ENCODE measurements at regions not wholly inside any gene's neighbourhood (a gene's known extent, or its start where the extent isn't known, plus 50 kb on each side); places are given as distances from the start of the nearest gene placed in this dataset.

- no peaks in the 10 kb centered on the region for H3K27me3 ChIP-seq
- no peak for DNase-seq (ENCODE audit: extremely low spot score in 2 of 2)
- H3K4me3 ChIP-seq: no peak overlapping the region
- no peak overlapping the region for H3K27ac ChIP-seq
- no peaks in the 10 kb centered on the region for H3K9me3 ChIP-seq
- H3K4me1 ChIP-seq: no peaks in the 10 kb centered on the region
- intact Hi-C loops (cut with DNase I): no loop called here
- TF ChIP-seq, protein P1, sequence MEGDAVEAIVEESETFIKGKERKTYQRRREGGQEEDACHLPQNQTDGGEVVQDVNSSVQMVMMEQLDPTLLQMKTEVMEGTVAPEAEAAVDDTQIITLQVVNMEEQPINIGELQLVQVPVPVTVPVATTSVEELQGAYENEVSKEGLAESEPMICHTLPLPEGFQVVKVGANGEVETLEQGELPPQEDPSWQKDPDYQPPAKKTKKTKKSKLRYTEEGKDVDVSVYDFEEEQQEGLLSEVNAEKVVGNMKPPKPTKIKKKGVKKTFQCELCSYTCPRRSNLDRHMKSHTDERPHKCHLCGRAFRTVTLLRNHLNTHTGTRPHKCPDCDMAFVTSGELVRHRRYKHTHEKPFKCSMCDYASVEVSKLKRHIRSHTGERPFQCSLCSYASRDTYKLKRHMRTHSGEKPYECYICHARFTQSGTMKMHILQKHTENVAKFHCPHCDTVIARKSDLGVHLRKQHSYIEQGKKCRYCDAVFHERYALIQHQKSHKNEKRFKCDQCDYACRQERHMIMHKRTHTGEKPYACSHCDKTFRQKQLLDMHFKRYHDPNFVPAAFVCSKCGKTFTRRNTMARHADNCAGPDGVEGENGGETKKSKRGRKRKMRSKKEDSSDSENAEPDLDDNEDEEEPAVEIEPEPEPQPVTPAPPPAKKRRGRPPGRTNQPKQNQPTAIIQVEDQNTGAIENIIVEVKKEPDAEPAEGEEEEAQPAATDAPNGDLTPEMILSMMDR (IDR thresholded peaks at IDR 0.05): no peak
- TF ChIP-seq POLR2AphosphoS5 (IDR thresholded peaks at IDR 0.05; ENCODE audit: insufficient read depth in 1 of 2, low read depth in 1 of 2) (no peak), POLR2A (IDR thresholded peaks at IDR 0.05) (no peak)
- H3K36me3 ChIP-seq: no peaks in the 10 kb centered on the region
Measured at GRCh38 chr13:47420020-47420419, 523.2 kb upstream of the HTR2A start.

- H3K27me3 ChIP-seq: no peaks in the 10 kb centered on the region
- DNase-seq (ENCODE audit: extremely low spot score in 2 of 2): no peak
- no peaks in the 10 kb centered on the region for H3K9me3 ChIP-seq
- TF ChIP-seq, protein P1 (IDR thresholded peaks at IDR 0.05): no peak
- TF ChIP-seq POLR2A (IDR thresholded peaks at IDR 0.05) (no peak), POLR2AphosphoS5 (IDR thresholded peaks at IDR 0.05; ENCODE audit: insufficient read depth in 1 of 2, low read depth in 1 of 2) (no peak)
- no peaks in the 10 kb centered on the region for H3K4me1 ChIP-seq
- H3K27ac ChIP-seq: no peak overlapping the region
- intact Hi-C loops (cut with DNase I): no loop called here
- H3K36me3 ChIP-seq: no peaks in the 10 kb centered on the region
- no peak overlapping the region for H3K4me3 ChIP-seq
Measured at GRCh38 chr13:47418206-47418920, 521.5 kb upstream of the HTR2A start.

GRCh38 chr13:47417485-47417884 lies 520.6 kb upstream of the HTR2A start:
- Histone ChIP-seq H3K9me3 (no peaks in the 10 kb centered on the region), H3K36me3 (no peaks in the 10 kb centered on the region), H3K27ac (no peak overlapping the region), H3K4me3 (no peak overlapping the region), H3K27me3 (no peaks in the 10 kb centered on the region), H3K4me1 (no peaks in the 10 kb centered on the region)
- intact Hi-C loops (cut with DNase I): no loop called here
- TF ChIP-seq POLR2AphosphoS5 (IDR thresholded peaks at IDR 0.05; ENCODE audit: insufficient read depth in 1 of 2, low read depth in 1 of 2) (no peak), POLR2A (IDR thresholded peaks at IDR 0.05) (no peak)
- TF ChIP-seq, protein P1 (IDR thresholded peaks at IDR 0.05): no peak
- no peak for DNase-seq (ENCODE audit: extremely low spot score in 2 of 2)

DNA sequence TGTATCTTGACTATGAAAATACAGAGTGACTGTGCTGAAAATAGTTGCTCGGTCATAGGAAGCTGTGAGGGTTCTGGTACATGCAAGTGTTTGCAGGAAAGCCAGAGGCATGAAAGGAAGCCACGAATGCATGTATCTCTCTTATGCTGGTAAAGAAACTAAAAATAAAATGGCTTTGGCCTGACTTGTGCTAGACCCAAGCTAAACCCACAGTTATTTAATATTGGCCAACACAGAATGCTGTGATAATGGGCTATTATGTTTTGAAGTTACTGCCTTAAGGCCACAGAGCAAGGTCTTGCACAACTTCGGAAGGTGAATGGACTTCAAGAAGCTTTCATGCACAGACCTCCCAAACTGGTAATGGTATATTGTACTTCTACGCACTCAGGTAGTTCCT lies 518.2 kb upstream of the HTR2A start:
- no peak overlapping the region for H3K4me3 ChIP-seq
- TF ChIP-seq, protein P1 (IDR thresholded peaks at IDR 0.05): no peak
- TF ChIP-seq POLR2A (IDR thresholded peaks at IDR 0.05): no peak
- no peak for TF ChIP-seq POLR2AphosphoS5 (IDR thresholded peaks at IDR 0.05; ENCODE audit: insufficient read depth in 1 of 2, low read depth in 1 of 2)
- H3K36me3 ChIP-seq: no peaks in the 10 kb centered on the region
- no peaks in the 10 kb centered on the region for H3K27me3 ChIP-seq
- intact Hi-C loops (cut with DNase I): no loop called here
- H3K4me1 ChIP-seq: no peaks in the 10 kb centered on the region
- H3K9me3 ChIP-seq: no peaks in the 10 kb centered on the region
- no peak overlapping the region for H3K27ac ChIP-seq
- no peak for DNase-seq (ENCODE audit: extremely low spot score in 2 of 2)

- Histone ChIP-seq H3K27ac (no peak overlapping the region), H3K36me3 (no peaks in the 10 kb centered on the region), H3K4me3 (no peak overlapping the region), H3K9me3 (no peaks in the 10 kb centered on the region), H3K4me1 (no peaks in the 10 kb centered on the region), H3K27me3 (no peaks in the 10 kb centered on the region)
- intact Hi-C loops (cut with DNase I): no loop called here
- TF ChIP-seq POLR2A (IDR thresholded peaks at IDR 0.05) (no peak), POLR2AphosphoS5 (IDR thresholded peaks at IDR 0.05; ENCODE audit: insufficient read depth in 1 of 2, low read depth in 1 of 2) (no peak)
- TF ChIP-seq, protein P1 (IDR thresholded peaks at IDR 0.05): no peak
- DNase-seq (ENCODE audit: extremely low spot score in 2 of 2): no peak
Measured at GRCh38 chr13:47413526-47413925, 516.7 kb upstream of the HTR2A start.

Data from vagina (tissue), 2 donors.